ENCODE measurements at regions not wholly inside any gene's neighbourhood (a gene's known extent, or its start where the extent isn't known, plus 50 kb on each side); places are given as distances from the start of the nearest gene placed in this dataset.

GRCh38 chr12:97982684-97983083 is 520.1 kb downstream of the RMST start:
- H3K9me3 ChIP-seq (ENCODE audit: insufficient read depth, low read length): no peaks in the 10 kb centered on the region
- no peaks in the 10 kb centered on the region for H3K4me1 ChIP-seq (ENCODE audit: low read length)
- H2AFZ ChIP-seq (ENCODE audit: low read depth, low read length): no peak overlapping the region
- H3K27me3 ChIP-seq (ENCODE audit: low read depth, low read length): no peaks in the 10 kb centered on the region
- no peaks in the 10 kb centered on the region for H4K20me1 ChIP-seq (ENCODE audit: insufficient read depth, low read length)
- H3K27ac ChIP-seq (ENCODE audit: low read length): no peak overlapping the region
- TF ChIP-seq EZH2phosphoT487 (IDR thresholded peaks at IDR 0.05; ENCODE audit: low read depth): no peak
- no peak for TF ChIP-seq CTCF (IDR thresholded peaks at IDR 0.05; ENCODE audit: low read depth, low read length)
- no peak overlapping the region for H3K4me2 ChIP-seq (ENCODE audit: low read length)
- H3K4me3 ChIP-seq (ENCODE audit: low read length): no peak overlapping the region
- H3K36me3 ChIP-seq (replicated peaks; ENCODE audit: low read depth, low read length): no peaks in the 10 kb centered on the region
- no peaks in the 10 kb centered on the region for H3K79me2 ChIP-seq (ENCODE audit: low read length)
- H3K9ac ChIP-seq (ENCODE audit: low read length): no peak overlapping the region

- H3K4me1 ChIP-seq (ENCODE audit: low read length): no peaks in the 10 kb centered on the region
- TF ChIP-seq CTCF (IDR thresholded peaks at IDR 0.05; ENCODE audit: low read depth, low read length) (no peak), EZH2phosphoT487 (IDR thresholded peaks at IDR 0.05; ENCODE audit: low read depth) (no peak)
Measured at GRCh38 chr12:97983796-97984195, 521.2 kb downstream of the RMST start.

GRCh38 chr12:97984436-97984835 is 521.8 kb downstream of the RMST start:
- Histone ChIP-seq H2AFZ (ENCODE audit: low read depth, low read length) (no peak overlapping the region), H3K27me3 (ENCODE audit: low read depth, low read length) (no peaks in the 10 kb centered on the region), H3K4me1 (ENCODE audit: low read length) (no peaks in the 10 kb centered on the region), H3K9ac (ENCODE audit: low read length) (no peak overlapping the region), H3K36me3 (replicated peaks; ENCODE audit: low read depth, low read length) (no peaks in the 10 kb centered on the region), H3K4me2 (ENCODE audit: low read length) (no peak overlapping the region), H3K4me3 (ENCODE audit: low read length) (no peak overlapping the region), H3K79me2 (ENCODE audit: low read length) (no peaks in the 10 kb centered on the region), H4K20me1 (ENCODE audit: insufficient read depth, low read length) (no peaks in the 10 kb centered on the region), H3K27ac (ENCODE audit: low read length) (no peak overlapping the region), H3K9me3 (ENCODE audit: insufficient read depth, low read length) (no peaks in the 10 kb centered on the region)
- TF ChIP-seq EZH2phosphoT487 (IDR thresholded peaks at IDR 0.05; ENCODE audit: low read depth) (no peak), CTCF (IDR thresholded peaks at IDR 0.05; ENCODE audit: low read depth, low read length) (no peak)

More at GRCh38 chr12:97983796-97984195, 521.2 kb downstream of the RMST start:
- Histone ChIP-seq H3K4me3 (ENCODE audit: low read length) (no peak overlapping the region), H3K36me3 (replicated peaks; ENCODE audit: low read depth, low read length) (no peaks in the 10 kb centered on the region), H4K20me1 (ENCODE audit: insufficient read depth, low read length) (no peaks in the 10 kb centered on the region), H3K79me2 (ENCODE audit: low read length) (no peaks in the 10 kb centered on the region), H3K4me2 (ENCODE audit: low read length) (no peak overlapping the region), H3K27me3 (ENCODE audit: low read depth, low read length) (no peaks in the 10 kb centered on the region), H2AFZ (ENCODE audit: low read depth, low read length) (no peak overlapping the region), H3K27ac (ENCODE audit: low read length) (no peak overlapping the region), H3K9me3 (ENCODE audit: insufficient read depth, low read length) (no peaks in the 10 kb centered on the region), H3K9ac (ENCODE audit: low read length) (no peak overlapping the region)

DNA sequence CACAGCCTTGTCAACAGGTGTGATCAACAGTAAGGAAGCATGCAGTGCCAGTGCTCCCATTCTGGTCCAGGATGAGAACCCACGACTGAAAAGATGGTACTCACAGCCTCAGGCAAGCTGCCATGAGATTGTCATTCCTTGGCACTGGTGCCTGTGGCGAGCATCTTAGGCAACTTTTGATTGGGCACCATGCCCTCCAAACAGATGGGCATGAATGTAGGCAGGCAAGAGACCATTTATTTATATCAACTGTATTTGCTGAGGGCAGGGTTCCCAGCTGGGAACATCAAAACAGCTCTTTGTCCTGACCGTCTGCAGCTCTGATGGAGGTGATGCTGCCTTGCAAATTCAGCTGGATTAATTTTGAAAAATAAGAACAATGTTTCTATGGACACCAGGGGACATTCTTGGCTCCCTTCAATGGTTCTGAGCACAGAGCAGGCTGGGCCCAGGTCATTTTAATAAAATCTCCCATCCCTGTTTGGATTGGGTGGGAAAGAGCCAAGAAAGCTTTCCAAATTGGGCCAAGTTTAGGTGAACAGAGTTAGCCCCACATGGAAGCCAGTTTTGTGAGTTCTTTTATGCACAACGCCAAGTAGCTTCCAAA is 522.5 kb downstream of the RMST start:
- TF ChIP-seq EZH2phosphoT487 (IDR thresholded peaks at IDR 0.05; ENCODE audit: low read depth) (no peak), CTCF (IDR thresholded peaks at IDR 0.05; ENCODE audit: low read depth, low read length) (no peak)
- no peaks in the 10 kb centered on the region for H3K36me3 ChIP-seq (replicated peaks; ENCODE audit: low read depth, low read length)
- H3K79me2 ChIP-seq (ENCODE audit: low read length): no peaks in the 10 kb centered on the region
- no peak overlapping the region for H3K27ac ChIP-seq (ENCODE audit: low read length)
- no peak overlapping the region for H3K4me3 ChIP-seq (ENCODE audit: low read length)
- H3K4me1 ChIP-seq (ENCODE audit: low read length): no peaks in the 10 kb centered on the region
- H3K9ac ChIP-seq (ENCODE audit: low read length): no peak overlapping the region
- H3K27me3 ChIP-seq (ENCODE audit: low read depth, low read length): no peaks in the 10 kb centered on the region
- no peaks in the 10 kb centered on the region for H3K9me3 ChIP-seq (ENCODE audit: insufficient read depth, low read length)
- no peaks in the 10 kb centered on the region for H4K20me1 ChIP-seq (ENCODE audit: insufficient read depth, low read length)
- no peak overlapping the region for H2AFZ ChIP-seq (ENCODE audit: low read depth, low read length)
- H3K4me2 ChIP-seq (ENCODE audit: low read length): no peak overlapping the region

Measured in OCI-LY3 (cell line).